Ectodermal cell (in vitro differentiated cells): ENCODE measurements at regions not wholly inside any gene's neighbourhood (a gene's known extent, or its start where the extent isn't known, plus 50 kb on each side); places are given as distances from the start of the nearest gene placed in this dataset.
"Not testable (repeated sequence)": the region's sequence is repeated elsewhere in the genome, so short reads cannot be mapped to it uniquely, and the experiment has no call there.

Source experiments
- H3K27ac ChIP-seq: 2 replicates; pipeline ENCODE4 v1.7.0; 2013; ENCODE audit warnings: mild to moderate bottlenecking, low read depth, low read length; ENCODE audit not compliant: insufficient read depth, poor library complexity, severe bottlenecking
- H3K27me3 ChIP-seq: 2 replicates; pipeline ENCODE4 v1.7.0; 2013; ENCODE audit warnings: mild to moderate bottlenecking, low read length; ENCODE audit not compliant: insufficient read depth, control insufficient read depth, poor library complexity, severe bottlenecking
- H3K36me3 ChIP-seq: one replicate; pipeline ENCODE4 v1.7.0; 2013; ENCODE audit warnings: low read length; ENCODE audit not compliant: control insufficient read depth, insufficient read depth
- H3K4me1 ChIP-seq: one replicate; pipeline ENCODE4 v1.7.0; 2013; ENCODE audit warnings: low read length; ENCODE audit not compliant: control insufficient read depth, insufficient read depth
- H3K4me3 ChIP-seq: 2 replicates; pipeline ENCODE4 v1.7.0; 2013; ENCODE audit warnings: low read depth, low read length, control low read depth; ENCODE audit not compliant: insufficient read depth
- H3K9me3 ChIP-seq: 2 replicates; pipeline ENCODE4 v1.7.0; 2013; ENCODE audit warnings: mild to moderate bottlenecking, low read length, moderate library complexity; ENCODE audit not compliant: control insufficient read depth
- WGBS, 2 experiments: methylation state at CpG; one replicate each; pipeline ENCODE4 v1.1.7; 2013; ENCODE audit warnings: missing lambda C conversion rate in 2 of 2; 5-methylcytosine and 5-hydroxymethylcytosine counted together

DNA sequence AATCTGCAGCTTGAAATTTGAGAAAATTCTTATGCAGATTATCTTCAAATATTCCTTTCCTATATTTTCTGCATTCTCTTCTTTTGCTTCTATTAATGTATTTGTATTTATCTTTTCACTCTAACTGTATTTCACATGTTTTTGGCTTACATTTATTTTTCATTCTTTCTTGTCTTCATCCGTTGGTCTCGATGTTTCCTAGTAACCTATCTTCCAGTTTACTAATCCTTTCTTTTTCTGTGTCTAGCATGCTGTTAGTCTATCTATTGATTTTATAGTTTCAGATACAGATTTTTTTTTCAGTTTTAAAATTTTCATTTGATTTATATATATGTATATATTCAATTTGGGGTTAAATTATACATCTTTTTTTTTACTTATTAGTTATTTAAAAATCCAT is 556.2 kb downstream of the RFPL4B start:
- H3K9me3 ChIP-seq, result peaks cover 3% of the 10 kb centered on the region
- no peaks in the 10 kb centered on the region for H3K27me3 ChIP-seq
- no peak overlapping the region for H3K4me3 ChIP-seq
- 88% methylated on average over 2 of the region's 2 CpGs; no CpG with 5 or more reads in 1 of the 2 experiments for WGBS, 2 experiments
- no peaks in the 10 kb centered on the region for H3K36me3 ChIP-seq
- no peak overlapping the region for H3K27ac ChIP-seq
- H3K4me1 ChIP-seq, result no peaks in the 10 kb centered on the region

- 80 to 100% methylated on average over 1 of the region's 1 CpG for WGBS, 2 experiments
- no peak overlapping the region for H3K4me3 ChIP-seq
- H3K36me3 ChIP-seq, result no peaks in the 10 kb centered on the region
- no peaks in the 10 kb centered on the region for H3K27me3 ChIP-seq
- peaks cover 3% of the 10 kb centered on the region for H3K9me3 ChIP-seq
- H3K27ac ChIP-seq, result peak overlapping the region; percentile 36
- no peaks in the 10 kb centered on the region for H3K4me1 ChIP-seq
These were observed 559.6 kb downstream of the RFPL4B start for GRCh38 chr6:112906726-112907125.

DNA sequence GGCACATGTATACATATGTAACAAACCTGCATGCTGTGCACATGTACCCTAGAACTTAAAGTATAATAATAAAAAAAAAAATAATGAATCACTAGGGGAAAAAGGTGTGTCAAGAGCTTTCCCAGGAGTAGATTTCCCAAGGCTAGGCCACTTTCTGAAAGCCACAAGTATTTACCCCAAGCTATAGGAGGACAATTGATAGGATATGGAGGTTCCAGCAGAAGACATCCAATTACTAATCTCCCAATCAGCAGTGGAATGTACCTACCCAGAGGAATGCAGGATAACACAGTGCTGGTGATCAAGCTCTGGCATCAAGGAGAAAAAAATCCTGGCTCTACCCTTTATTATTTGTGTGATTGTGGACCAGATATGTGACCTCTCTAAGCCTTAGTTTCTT is 562.7 kb downstream of the RFPL4B start:
- Histone ChIP-seq H3K36me3 (no peaks in the 10 kb centered on the region), H3K27ac (no peak overlapping the region), H3K9me3 (no peaks in the 10 kb centered on the region), H3K27me3 (no peaks in the 10 kb centered on the region), H3K4me1 (peaks cover 9% of the 10 kb centered on the region), H3K4me3 (no peak overlapping the region)

DNA sequence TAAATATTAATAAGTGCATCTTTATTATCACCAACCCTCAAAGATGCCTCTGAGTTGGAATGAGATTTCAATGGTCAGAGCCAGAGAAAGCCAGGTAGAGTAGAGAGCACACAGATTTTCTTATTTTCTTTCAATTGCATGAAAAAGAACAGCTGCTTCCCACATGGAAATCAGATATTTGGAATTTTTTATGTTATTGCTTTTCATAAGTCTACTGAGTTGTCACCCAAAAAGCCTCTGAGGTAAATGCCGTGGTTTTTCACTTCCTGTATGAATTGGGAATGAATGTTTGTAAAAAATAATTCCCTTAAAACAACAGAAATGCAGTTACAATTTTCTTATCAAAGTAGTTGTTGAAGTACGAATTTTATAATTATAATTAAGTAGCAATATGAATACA is 563.1 kb downstream of the RFPL4B start:
- Histone ChIP-seq H3K9me3 (no peaks in the 10 kb centered on the region), H3K27me3 (no peaks in the 10 kb centered on the region), H3K4me1 (peaks cover 9% of the 10 kb centered on the region), H3K36me3 (no peaks in the 10 kb centered on the region), H3K4me3 (no peak overlapping the region), H3K27ac (no peak overlapping the region)
- 100% methylated on average over 1 of the region's 2 CpGs; no CpG with 5 or more reads in 1 of the 2 experiments for WGBS, 2 experiments

DNA sequence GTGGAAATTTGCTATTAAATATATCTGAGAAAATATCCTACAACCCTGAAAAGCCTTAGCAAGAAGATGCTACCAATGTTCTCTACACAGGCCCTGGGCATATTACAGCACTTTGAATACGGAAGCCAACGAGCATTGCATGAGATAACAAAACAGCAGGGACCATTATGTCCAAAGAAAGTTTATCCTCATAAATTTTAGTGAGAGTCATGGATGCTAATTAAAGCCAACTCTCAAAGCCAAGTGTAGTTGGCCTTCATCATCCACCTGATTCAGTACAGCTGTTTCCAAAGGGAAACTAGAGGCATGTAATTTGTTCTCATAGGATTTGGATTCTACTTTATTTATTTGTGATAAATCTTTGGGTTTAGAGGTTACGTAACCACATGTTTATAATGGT is 564.8 kb downstream of the RFPL4B start:
- Histone ChIP-seq H3K27me3 (no peaks in the 10 kb centered on the region), H3K36me3 (no peaks in the 10 kb centered on the region), H3K4me1 (peaks cover 9% of the 10 kb centered on the region), H3K4me3 (no peak overlapping the region), H3K9me3 (no peaks in the 10 kb centered on the region), H3K27ac (no peak overlapping the region)
- WGBS, 2 experiments, result 88 to 96% methylated on average over 2 of the region's 3 CpGs

- 44 to 54% methylated on average over 1 to 2 of the region's 2 CpGs for WGBS, 2 experiments
- no peak overlapping the region for H3K27ac ChIP-seq
These were observed 565.4 kb downstream of the RFPL4B start for GRCh38 chr6:112912416-112913101.

GRCh38 chr6:112919744-112920143 is 572.6 kb downstream of the RFPL4B start:
- not testable (repeated sequence) for H3K27me3 ChIP-seq, H3K27ac ChIP-seq, H3K36me3 ChIP-seq, H3K4me1 ChIP-seq, H3K9me3 ChIP-seq, H3K4me3 ChIP-seq
- WGBS, 2 experiments, result 22 to 31% methylated on average over 3 to 8 of the region's 14 CpGs

More at GRCh38 chr6:112912416-112913101, 565.4 kb downstream of the RFPL4B start:
- no peaks in the 10 kb centered on the region for H3K27me3 ChIP-seq
- H3K4me1 ChIP-seq, result peaks cover 9% of the 10 kb centered on the region
- no peaks in the 10 kb centered on the region for H3K36me3 ChIP-seq
- no peaks in the 10 kb centered on the region for H3K9me3 ChIP-seq
- H3K4me3 ChIP-seq, result no peak overlapping the region

DNA sequence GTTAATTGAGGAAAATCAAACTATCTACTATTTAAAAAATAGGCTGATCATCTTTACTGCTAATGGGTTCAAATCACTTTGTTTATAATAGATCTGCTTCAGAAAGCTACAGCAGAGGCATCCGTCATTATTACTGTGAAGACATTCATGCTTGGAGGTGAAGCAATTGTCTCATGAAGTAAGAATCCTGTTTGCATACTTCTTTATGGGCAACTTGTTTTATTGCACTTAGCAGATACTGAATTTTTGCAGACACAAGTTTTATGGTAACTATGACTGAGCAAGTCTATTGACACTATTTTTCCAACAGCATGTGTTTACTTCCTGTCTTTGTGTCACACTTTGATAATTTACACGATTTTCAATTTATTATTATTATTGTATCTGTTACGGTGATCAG is 573.9 kb downstream of the RFPL4B start:
- WGBS, 2 experiments, result 86 to 98% methylated on average over 2 to 3 of the region's 3 CpGs

DNA sequence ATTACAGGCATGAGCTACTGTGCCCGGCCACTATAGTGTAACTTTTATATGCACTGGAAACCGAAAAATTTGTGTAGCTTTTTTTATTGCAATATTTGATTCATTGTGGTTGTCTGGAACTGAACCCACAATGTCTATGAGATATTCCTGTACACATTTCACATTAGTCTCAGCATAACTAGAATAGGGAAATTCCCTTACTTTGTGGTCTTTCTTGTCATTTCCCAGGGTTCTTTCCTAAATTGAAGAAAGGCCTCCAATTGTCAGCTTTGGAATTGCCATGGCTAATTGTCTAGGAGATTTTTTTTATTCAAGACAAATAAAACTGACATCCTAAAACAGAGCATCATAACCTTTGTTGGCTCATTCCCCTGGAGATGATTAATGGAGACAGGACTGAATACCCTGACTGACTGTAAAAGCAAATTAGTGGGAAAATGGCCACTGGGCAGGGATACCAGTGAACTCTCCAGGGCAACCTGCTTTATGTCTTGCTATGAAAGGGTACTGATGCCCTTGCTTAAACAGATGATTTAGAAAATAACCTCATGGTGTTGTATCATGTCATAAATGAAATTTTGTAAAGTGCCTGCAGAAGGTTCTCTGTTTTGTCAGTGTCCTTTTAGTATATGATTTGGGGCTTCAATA is 576.9 kb downstream of the RFPL4B start:
- no peaks in the 10 kb centered on the region for H3K4me1 ChIP-seq
- no peaks in the 10 kb centered on the region for H3K27me3 ChIP-seq
- no peak overlapping the region for H3K27ac ChIP-seq
- no peaks in the 10 kb centered on the region for H3K9me3 ChIP-seq
- WGBS, 2 experiments, result 76 to 88% methylated on average over 2 of the region's 2 CpGs
- no peak overlapping the region for H3K4me3 ChIP-seq
- H3K36me3 ChIP-seq, result no peaks in the 10 kb centered on the region

More for the DNA sequence above, 573.9 kb downstream of the RFPL4B start:
- no peak overlapping the region for H3K27ac ChIP-seq
- H3K4me3 ChIP-seq, result no peak overlapping the region
- H3K4me1 ChIP-seq, result no peaks in the 10 kb centered on the region
- H3K27me3 ChIP-seq, result no peaks in the 10 kb centered on the region
- no peaks in the 10 kb centered on the region for H3K9me3 ChIP-seq
- H3K36me3 ChIP-seq, result no peaks in the 10 kb centered on the region

DNA sequence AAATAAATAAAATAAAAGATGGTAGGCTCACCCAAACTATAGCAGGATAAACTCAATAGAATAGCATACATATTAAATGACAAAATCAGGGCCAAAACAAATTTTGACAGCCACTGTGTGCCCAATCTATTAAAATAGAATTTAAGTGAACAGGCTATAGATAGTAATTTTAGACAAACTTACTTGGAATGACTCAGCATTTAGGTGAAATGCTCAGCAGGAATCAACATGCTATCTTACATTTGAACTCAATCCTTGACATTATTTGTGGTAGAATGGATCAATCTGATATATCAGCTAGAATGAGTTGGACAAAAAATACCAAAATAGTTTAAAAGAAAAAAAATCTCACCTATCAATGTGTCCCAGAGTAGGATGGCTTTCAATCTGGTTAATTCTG is 578.6 kb downstream of the RFPL4B start:
- no peak overlapping the region for H3K4me3 ChIP-seq
- no peak overlapping the region for H3K27ac ChIP-seq
- no peaks in the 10 kb centered on the region for H3K4me1 ChIP-seq
- H3K27me3 ChIP-seq, result no peaks in the 10 kb centered on the region
- H3K9me3 ChIP-seq, result no peaks in the 10 kb centered on the region
- no peaks in the 10 kb centered on the region for H3K36me3 ChIP-seq
